Activated B cell treated with CpG ODN at 0.5 μM for 24 hours (primary cell): ENCODE measurements at regions not wholly inside any gene's neighbourhood (a gene's known extent, or its start where the extent isn't known, plus 50 kb on each side); places are given as distances from the start of the nearest gene placed in this dataset.

Source experiments
- ATAC-seq: fragments of 200-7000 bp; cut with Tn5 transposase; one replicate; pipeline ENCODE4 v1.10.0; 2021; ENCODE audit warnings: low read depth, mild to moderate bottlenecking, moderate library complexity
- CTCF ChIA-PET: fragments of 350-600 bp; sonication (Branson Sonifier 250); formaldehyde crosslinking; loops from one replicate; lab custom pipeline; 2021; ENCODE audit warnings: antibody characterized with exemption; lab: Charles Lee
- POLR2A ChIA-PET: fragments of 350-600 bp; sonication (Branson Sonifier 250); formaldehyde crosslinking; loops from one replicate; lab custom pipeline; 2021; ENCODE audit warnings: antibody characterized with exemption; lab: Charles Lee
- DNase-seq: peaks from one replicate; pipeline ENCODE4 v3.0.0; 2022
- H3K27ac Mint-ChIP-seq: one replicate; pipeline ENCODE4 v1.8.0; 2020; ENCODE audit warnings: mixed read lengths
- H3K27me3 Mint-ChIP-seq: one replicate; pipeline ENCODE4 v1.8.0; 2021; ENCODE audit warnings: mixed read lengths
- H3K36me3 Mint-ChIP-seq: one replicate; pipeline ENCODE4 v1.8.0; 2021; ENCODE audit warnings: low read depth, mixed read lengths
- H3K4me1 Mint-ChIP-seq: one replicate; pipeline ENCODE4 v1.8.0; 2021; ENCODE audit warnings: mixed read lengths
- H3K4me3 Mint-ChIP-seq: one replicate; pipeline ENCODE4 v1.8.0; 2020; ENCODE audit warnings: mild to moderate bottlenecking, mixed read lengths
- H3K9me3 Mint-ChIP-seq: one replicate; pipeline ENCODE4 v1.8.0; 2020; ENCODE audit warnings: mixed read lengths
- intact Hi-C: fragments of 100-400 bp; cut with micrococcal nuclease; formaldehyde crosslinking; loops from one replicate; pipeline ENCODE4 v1.15.1; 2024
- TF ChIP-seq, protein P1 (sequence below): fragments of 200-600 bp; IDR thresholded peaks from one replicate; pipeline ENCODE4 v1.8.0; 2022; ENCODE audit warnings: antibody characterized with exemption, mild to moderate bottlenecking

DNA sequence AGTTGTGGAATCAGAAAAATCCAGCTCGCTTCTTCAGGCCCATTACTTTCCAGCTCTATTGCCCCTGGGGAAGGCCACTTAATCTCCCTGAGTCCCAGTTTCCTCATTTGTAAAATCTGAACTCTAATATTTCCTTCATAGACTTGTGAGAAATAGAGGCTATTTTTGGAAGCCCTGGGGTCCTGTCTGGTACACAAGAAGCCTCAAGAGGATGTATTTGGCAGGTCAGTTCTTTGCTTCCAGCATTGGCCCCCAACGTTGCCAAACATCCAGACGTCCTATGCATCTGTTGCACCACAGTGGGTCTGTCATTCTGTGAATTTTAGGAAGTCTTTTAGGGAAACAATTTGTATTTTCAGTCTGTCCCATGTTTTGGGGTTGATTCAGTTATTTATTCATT, 525.9 kb downstream of the EBF1 start:
- ChIA-PET CTCF (no interaction called here), POLR2A (no interaction called here)
- H3K36me3 Mint-ChIP-seq: no peaks in the 10 kb centered on the region
- ATAC-seq (no peak), DNase-seq (no peak)
- TF ChIP-seq, protein P1, sequence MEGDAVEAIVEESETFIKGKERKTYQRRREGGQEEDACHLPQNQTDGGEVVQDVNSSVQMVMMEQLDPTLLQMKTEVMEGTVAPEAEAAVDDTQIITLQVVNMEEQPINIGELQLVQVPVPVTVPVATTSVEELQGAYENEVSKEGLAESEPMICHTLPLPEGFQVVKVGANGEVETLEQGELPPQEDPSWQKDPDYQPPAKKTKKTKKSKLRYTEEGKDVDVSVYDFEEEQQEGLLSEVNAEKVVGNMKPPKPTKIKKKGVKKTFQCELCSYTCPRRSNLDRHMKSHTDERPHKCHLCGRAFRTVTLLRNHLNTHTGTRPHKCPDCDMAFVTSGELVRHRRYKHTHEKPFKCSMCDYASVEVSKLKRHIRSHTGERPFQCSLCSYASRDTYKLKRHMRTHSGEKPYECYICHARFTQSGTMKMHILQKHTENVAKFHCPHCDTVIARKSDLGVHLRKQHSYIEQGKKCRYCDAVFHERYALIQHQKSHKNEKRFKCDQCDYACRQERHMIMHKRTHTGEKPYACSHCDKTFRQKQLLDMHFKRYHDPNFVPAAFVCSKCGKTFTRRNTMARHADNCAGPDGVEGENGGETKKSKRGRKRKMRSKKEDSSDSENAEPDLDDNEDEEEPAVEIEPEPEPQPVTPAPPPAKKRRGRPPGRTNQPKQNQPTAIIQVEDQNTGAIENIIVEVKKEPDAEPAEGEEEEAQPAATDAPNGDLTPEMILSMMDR: no peak
- H3K4me3 Mint-ChIP-seq: no peak overlapping the region
- H3K27me3 Mint-ChIP-seq: no peaks in the 10 kb centered on the region
- H3K27ac Mint-ChIP-seq: no peak overlapping the region
- peaks cover 3% of the 10 kb centered on the region for H3K9me3 Mint-ChIP-seq
- peaks cover 9% of the 10 kb centered on the region for H3K4me1 Mint-ChIP-seq
- intact Hi-C loops: no loop called here

DNA sequence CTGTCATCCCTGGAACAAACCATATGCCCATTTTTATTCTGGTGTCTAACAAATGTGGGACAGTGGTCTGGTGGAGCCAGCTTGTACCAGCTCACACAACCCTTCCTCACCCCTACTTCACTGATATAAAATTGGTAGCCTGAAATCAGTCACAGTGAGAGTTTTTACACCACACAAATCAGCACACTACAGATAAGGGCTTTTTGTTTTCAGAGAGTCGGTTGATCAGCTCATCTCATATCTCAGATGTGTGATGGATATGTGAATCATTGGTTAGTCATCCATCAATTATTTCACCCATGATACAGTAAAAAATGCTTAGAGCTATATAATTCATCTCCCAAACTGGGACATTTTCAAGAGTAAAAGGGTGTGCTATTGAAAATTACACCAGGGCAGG, 529.2 kb downstream of the EBF1 start:
- CTCF ChIA-PET: no interaction called here
- no peak overlapping the region for H3K27ac Mint-ChIP-seq
- intact Hi-C loops: no loop called here
- no peaks in the 10 kb centered on the region for H3K9me3 Mint-ChIP-seq
- DNase-seq (no peak), ATAC-seq (no peak)
- H3K36me3 Mint-ChIP-seq: no peaks in the 10 kb centered on the region
- H3K27me3 Mint-ChIP-seq: no peaks in the 10 kb centered on the region
- peaks cover 15% of the 10 kb centered on the region for H3K4me1 Mint-ChIP-seq
- TF ChIP-seq, protein P1: no peak
- POLR2A ChIA-PET: no interaction called here
- no peak overlapping the region for H3K4me3 Mint-ChIP-seq

DNA sequence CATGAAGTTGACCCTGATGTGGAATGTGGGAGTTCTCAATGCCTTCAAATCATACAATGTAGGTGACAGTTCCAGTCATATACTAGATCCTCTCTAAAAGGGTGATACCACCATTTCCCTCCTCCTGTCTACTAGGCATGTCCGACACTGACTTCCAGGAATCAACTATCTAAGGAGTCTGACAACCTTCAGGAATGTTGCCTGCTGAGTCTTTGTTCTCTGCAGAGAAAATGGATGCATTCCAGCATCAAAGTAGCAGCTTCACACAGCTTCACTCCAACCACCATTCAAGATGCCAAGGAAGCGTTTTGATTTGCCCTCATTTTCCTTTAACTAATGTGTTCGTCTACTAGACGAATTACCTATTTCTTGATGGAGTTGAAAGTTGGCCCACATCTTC, 530.2 kb downstream of the EBF1 start:
- DNase-seq (no peak), ATAC-seq (no peak)
- Mint-ChIP-seq H3K4me3 (no peak overlapping the region), H3K9me3 (no peaks in the 10 kb centered on the region), H3K27ac (no peak overlapping the region), H3K27me3 (no peaks in the 10 kb centered on the region), H3K36me3 (no peaks in the 10 kb centered on the region), H3K4me1 (peaks cover 24% of the 10 kb centered on the region)
- intact Hi-C loops: no loop called here
- ChIA-PET POLR2A (no interaction called here), CTCF (no interaction called here)
- TF ChIP-seq, protein P1: no peak

DNA sequence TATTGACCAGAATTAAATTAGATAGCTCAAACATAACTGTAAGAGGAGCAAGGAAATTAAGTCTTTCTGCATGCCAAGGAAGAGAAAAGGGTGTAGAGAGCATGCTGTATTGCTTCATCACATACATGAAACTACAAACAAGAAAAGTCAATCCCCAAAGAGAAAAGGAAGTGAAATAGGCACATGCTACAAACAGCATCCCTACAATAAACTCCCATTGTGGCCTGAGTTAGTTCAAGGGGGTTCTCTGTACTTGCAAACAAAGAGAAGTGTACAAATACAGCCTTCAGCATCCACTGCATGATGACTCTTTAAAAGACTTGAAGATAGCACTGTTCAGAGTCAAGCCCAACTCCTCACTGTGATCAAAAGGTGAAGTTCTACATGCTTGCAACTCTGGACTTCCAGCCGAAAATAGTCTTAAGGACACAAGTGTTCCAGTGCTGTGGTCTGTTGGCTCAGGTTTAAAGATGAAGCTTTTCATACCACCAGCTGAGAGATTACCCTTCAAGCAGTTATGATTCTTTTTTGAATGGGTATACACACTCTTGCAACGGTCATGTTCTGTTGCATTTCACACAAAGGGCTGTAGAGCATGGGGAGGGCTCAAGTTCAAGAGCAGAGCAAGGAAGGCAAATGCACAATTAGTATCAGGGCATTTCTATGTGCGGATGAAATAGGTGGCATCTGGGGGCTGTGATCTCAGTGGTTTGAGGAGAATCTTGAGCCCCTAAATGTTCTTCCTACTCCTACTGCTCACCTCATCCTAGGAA, 534.5 kb downstream of the EBF1 start:
- ChIA-PET POLR2A (interaction anchor here (0.6 kb wide), 1 partner anchor 47 kb away, joined by 7 read pairs; no protein-coding TSS in a partner anchor), CTCF (interaction anchor here (1.5 to 1.6 kb wide), 2 partner anchors 390 to 490 kb away, joined by 3 to 6 read pairs; no protein-coding TSS in a partner anchor)
- ATAC-seq (no peak), DNase-seq (no peak)
- peaks cover 41% of the 10 kb centered on the region for H3K4me1 Mint-ChIP-seq
- TF ChIP-seq, protein P1: no peak
- no peak overlapping the region for H3K4me3 Mint-ChIP-seq
- H3K36me3 Mint-ChIP-seq: no peaks in the 10 kb centered on the region
- intact Hi-C loops: no loop called here
- H3K9me3 Mint-ChIP-seq: no peaks in the 10 kb centered on the region
- H3K27ac Mint-ChIP-seq: no peak overlapping the region
- H3K27me3 Mint-ChIP-seq: no peaks in the 10 kb centered on the region

DNA sequence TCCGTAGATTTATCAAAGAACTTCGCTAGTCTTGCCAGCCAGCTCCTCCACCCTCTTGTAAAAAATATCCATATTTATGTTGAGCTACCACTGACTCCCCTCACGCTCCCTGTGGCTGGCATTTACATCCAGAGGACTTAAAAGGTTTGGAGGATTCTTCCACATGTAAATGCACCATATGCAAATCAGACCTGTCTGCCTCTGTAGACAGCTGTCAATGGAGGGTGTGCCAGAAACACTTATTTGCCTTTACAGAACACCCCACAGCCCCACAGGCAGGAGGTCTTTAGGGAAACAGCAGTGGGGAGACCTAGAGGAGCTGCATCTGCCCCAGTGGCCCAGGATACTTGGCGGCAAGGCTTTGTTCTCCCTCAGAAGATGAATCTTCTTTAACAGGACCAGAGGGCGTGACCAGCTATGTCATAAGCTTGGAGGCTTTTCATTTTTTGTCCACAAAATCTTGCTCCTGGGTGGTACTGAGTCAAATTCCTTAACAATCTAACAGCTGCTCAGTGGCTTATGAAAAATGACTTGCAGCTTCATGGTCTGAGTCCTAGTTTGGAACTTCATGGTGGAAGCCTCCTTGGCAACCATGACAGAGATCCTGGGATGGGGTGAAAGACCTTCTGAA, 535.8 kb downstream of the EBF1 start:
- no peak for ATAC-seq
- no peak overlapping the region for H3K27ac Mint-ChIP-seq
- H3K36me3 Mint-ChIP-seq: no peaks in the 10 kb centered on the region
- no peak for DNase-seq
- CTCF ChIA-PET: interaction anchor here (1.5 to 1.6 kb wide), 2 partner anchors 389 to 489 kb away, joined by 3 to 6 read pairs; no protein-coding TSS in a partner anchor
- H3K4me3 Mint-ChIP-seq: no peak overlapping the region
- no peaks in the 10 kb centered on the region for H3K27me3 Mint-ChIP-seq
- POLR2A ChIA-PET: interaction anchor here (0.5 kb wide), 2 partner anchors 14 to 526 kb away, joined by 3 to 6 read pairs; no protein-coding TSS in a partner anchor
- TF ChIP-seq, protein P1: no peak
- intact Hi-C loops: loop anchor here (5.0 kb wide), 1 partner anchor 33 kb away; no protein-coding TSS in a partner anchor
- H3K9me3 Mint-ChIP-seq: no peaks in the 10 kb centered on the region
- peaks cover 54% of the 10 kb centered on the region for H3K4me1 Mint-ChIP-seq
